Mononuclear cell (primary cell): ENCODE measurements at regions not wholly inside any gene's neighbourhood (a gene's known extent, or its start where the extent isn't known, plus 50 kb on each side); places are given as distances from the start of the nearest gene placed in this dataset.

Source experiments
- H3K27me3 ChIP-seq: 2 replicates; pipeline ENCODE4 v1.6.0; 2011; ENCODE audit warnings: low read length, control low read depth; ENCODE audit not compliant: insufficient read depth
- H3K4me1 ChIP-seq: 2 replicates; pipeline ENCODE4 v1.5.1; 2011; ENCODE audit warnings: mild to moderate bottlenecking, low read length, control low read depth; ENCODE audit not compliant: insufficient read depth
- H3K4me3 ChIP-seq: 2 replicates; pipeline ENCODE4 v1.5.1; 2011; ENCODE audit warnings: mild to moderate bottlenecking, low read length, moderate library complexity
- H3K9me3 ChIP-seq: 2 replicates; pipeline ENCODE4 v1.5.1; 2011; ENCODE audit warnings: low read depth, mild to moderate bottlenecking, control low read depth, low read length

DNA sequence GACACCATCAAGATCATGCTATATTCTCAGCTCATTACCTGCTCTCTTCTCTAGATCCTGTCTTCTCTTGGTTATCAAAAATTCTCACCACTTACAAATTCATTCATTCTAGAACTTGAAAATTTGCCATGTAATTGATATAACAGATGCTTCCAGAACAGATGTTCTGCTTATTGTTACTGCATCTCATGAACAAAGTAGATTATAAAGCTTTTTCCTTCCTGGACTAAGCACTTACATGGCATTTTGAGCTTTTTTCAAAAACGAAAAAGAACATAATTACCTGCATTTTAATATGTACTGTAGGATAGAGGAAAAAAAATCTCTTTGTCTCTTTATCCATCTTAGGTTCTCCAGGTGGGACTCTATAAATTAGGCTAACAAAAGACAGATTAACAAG, 79.6 kb upstream of the CREB1 start:
- Histone ChIP-seq H3K4me3 (no peak overlapping the region), H3K27me3 (no peaks in the 10 kb centered on the region), H3K9me3 (no peaks in the 10 kb centered on the region), H3K4me1 (no peaks in the 10 kb centered on the region)

DNA sequence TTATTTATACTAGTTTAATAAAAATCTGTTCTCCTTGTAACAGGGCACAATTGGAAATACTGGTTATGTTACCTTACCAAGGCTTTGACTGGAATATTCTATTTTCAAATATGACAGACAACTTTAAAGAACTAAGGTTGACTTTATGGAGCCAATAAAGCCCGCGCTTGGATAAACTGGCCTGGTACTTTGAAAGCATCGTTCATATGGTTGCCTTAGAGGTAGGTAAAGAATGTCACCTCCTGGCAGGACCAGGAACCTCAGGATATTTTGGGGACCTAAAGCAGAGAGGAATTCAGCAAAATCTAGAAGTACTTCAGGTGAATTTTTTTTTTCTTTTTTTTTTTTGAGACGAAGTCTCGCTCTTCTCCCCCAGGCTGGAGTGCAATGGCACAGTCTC, 71.2 kb upstream of the CREB1 start:
- no peaks in the 10 kb centered on the region for H3K4me1 ChIP-seq
- no peak overlapping the region for H3K4me3 ChIP-seq
- H3K9me3 ChIP-seq, result no peaks in the 10 kb centered on the region
- H3K27me3 ChIP-seq, result no peaks in the 10 kb centered on the region

DNA sequence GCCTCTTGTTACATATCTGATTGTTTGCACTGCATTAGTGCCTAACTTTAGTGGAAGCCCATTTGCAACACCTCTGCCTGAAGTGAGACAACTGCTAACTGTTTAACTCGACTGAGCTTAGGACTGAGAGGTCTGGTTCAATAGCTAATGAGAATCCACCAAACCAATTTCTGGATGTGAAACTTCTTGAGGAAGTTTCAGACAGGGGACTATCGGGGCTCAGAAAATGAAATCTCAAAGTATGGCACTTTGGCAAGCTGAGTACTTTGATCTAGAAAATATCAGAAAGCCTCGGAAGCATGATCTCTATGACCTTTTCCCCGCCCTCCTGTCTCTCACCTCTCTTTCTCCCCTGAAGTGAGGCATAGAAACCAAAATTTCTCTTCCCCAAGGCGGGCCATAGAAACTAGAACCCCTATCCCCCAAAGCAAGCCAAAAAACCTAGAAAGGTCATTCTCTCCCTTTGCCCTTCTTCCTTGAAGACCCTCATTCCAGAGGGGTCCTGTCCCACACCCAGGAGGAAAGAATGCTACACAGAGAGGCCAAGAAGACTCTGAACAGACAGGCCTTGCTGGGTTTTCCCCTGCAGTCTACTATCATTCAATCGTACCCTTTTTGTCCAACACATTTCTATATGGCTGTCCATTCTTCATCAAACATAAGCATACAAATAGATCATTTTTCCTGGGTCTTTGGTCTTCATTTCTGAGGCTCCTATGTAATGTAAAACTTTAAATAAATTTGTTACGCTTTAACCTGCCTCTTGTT, 69.6 kb upstream of the CREB1 start:
- H3K4me1 ChIP-seq, result no peaks in the 10 kb centered on the region
- no peak overlapping the region for H3K4me3 ChIP-seq
- no peaks in the 10 kb centered on the region for H3K9me3 ChIP-seq
- H3K27me3 ChIP-seq, result no peaks in the 10 kb centered on the region

DNA sequence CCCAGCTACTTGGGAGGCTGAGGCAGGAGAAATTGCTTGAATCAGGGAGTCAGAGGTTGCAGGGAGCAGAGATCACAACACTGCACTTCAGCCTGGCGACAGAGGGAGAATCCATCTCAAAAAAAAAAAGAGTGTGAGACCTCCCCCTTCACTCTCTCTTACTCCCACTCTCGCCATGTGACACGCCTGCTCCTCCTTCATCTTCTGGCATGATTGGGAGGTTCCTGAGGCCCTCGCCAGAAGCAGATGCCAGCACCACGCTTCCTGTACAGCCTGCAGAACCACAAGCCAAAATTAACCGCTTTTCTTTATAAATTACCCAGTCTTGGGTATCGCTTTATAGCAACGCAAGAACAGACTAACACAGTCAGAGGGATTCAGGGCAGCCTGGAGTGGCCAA, 66.3 kb upstream of the CREB1 start:
- no peaks in the 10 kb centered on the region for H3K9me3 ChIP-seq
- H3K4me3 ChIP-seq, result no peak overlapping the region
- H3K27me3 ChIP-seq, result no peaks in the 10 kb centered on the region
- H3K4me1 ChIP-seq, result no peaks in the 10 kb centered on the region

DNA sequence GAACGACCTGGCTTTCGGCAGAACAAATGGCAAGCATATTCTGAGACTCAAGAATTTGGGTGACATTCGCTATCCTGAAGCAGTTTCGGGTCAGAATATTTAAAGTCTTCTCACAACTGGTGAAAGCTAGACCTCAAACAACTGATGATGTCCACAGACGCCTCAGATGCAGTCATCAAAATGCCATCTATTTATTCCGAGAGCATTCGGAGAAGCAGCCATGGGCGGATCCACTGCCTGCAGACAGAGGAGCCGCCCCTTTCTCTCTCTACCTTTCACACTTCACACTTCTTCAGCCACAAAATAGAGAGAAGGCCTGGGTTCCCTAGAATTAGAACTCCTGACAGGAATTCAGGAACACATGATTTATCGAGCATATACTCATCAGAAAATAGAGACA, 65.8 kb upstream of the CREB1 start:
- H3K27me3 ChIP-seq, result no peaks in the 10 kb centered on the region
- no peaks in the 10 kb centered on the region for H3K4me1 ChIP-seq
- H3K9me3 ChIP-seq, result no peaks in the 10 kb centered on the region
- no peak overlapping the region for H3K4me3 ChIP-seq

DNA sequence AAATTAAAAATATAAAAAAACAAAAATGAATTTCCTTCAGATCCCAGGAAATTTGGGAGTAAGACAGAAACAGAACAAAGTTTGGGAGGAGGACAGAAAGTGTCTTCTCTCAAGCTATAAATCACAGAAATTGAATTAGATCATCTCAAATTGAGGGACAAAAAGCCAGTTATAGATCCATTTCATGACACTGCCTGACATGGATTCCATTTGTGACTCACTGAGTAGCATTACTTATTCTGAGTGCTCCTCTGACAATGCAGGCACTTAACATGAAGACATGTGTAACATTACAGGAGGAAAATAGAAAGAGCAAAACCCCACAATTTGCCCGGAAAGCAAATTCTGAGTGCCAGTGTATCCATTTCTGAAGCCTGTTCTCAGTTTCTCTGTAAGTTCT, 63.9 kb upstream of the CREB1 start:
- Histone ChIP-seq H3K4me1 (no peaks in the 10 kb centered on the region), H3K27me3 (no peaks in the 10 kb centered on the region), H3K4me3 (no peak overlapping the region), H3K9me3 (no peaks in the 10 kb centered on the region)

DNA sequence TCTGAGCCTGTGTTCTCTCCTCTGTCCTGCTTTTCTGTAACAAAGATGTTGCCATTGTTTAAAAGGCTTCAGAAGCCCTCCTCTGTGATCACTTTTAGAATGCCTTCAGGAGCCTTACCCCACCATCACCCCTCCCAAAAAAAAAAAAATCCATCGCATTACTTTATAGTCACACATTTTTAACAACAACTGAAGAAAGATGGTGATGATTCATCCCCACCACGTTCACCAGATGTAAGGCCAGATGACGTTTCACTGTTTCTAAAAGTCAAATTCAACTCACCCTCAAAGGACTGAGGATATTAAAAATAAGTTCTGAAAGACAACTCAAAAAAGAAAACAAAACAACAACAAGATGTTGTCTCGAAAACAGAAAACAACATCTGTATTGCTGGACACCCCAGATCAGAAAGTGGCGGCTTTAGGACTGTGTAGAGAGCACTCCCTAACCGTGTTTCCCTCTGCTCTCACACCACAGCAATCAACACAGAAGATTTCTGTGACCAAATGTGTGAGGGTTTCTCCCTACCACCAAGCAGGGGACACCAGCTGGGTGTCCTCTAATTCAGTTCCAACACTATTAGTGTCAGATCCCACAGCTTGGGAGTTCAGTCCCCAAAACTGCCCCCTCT, 61.9 kb upstream of the CREB1 start:
- Histone ChIP-seq H3K4me3 (no peak overlapping the region), H3K9me3 (no peaks in the 10 kb centered on the region), H3K4me1 (peaks cover under 1% of the 10 kb centered on the region), H3K27me3 (no peaks in the 10 kb centered on the region)

DNA sequence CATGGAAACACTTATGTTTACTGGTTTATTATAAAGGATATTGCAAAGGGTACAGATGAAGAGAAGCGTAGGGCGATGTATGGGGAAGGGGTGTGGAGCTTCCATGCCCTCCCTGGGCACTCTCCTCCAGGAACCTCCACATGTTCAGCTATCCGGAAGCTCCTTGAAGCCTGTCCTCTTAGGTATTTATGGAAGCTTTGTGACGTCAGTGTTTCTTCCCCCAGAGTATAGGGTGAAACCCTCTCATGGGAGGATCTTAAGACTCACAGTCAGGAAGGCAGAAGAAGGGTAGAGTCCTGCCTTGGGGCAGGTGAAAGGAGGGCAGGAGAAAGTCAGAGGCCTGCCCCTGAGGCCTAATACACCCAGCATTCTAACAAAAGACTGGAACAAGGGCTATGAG, 61.3 kb upstream of the CREB1 start:
- Histone ChIP-seq H3K27me3 (no peaks in the 10 kb centered on the region), H3K4me1 (peaks cover 6% of the 10 kb centered on the region), H3K9me3 (no peaks in the 10 kb centered on the region), H3K4me3 (no peak overlapping the region)

DNA sequence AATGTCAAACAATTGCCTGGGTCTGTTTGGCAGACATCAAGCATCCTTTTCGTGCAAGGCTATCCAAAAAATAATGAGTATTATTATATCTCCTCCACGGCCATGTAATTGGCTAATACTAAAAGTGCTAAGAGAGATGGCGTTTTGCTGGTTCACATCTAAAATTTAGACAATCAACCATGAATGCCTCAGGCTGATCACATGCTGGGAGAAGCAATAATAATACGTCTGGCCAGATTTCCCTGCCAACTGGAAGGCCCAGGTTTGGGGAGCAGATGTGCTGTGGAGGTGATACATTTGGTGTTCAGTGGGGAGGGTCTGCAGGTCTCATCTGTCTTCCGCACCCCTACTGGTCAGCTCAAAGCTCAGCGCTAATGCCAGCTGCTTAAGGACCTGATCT, 60.3 kb upstream of the CREB1 start:
- Histone ChIP-seq H3K9me3 (no peaks in the 10 kb centered on the region), H3K4me1 (peaks cover 6% of the 10 kb centered on the region), H3K4me3 (no peak overlapping the region), H3K27me3 (no peaks in the 10 kb centered on the region)

DNA sequence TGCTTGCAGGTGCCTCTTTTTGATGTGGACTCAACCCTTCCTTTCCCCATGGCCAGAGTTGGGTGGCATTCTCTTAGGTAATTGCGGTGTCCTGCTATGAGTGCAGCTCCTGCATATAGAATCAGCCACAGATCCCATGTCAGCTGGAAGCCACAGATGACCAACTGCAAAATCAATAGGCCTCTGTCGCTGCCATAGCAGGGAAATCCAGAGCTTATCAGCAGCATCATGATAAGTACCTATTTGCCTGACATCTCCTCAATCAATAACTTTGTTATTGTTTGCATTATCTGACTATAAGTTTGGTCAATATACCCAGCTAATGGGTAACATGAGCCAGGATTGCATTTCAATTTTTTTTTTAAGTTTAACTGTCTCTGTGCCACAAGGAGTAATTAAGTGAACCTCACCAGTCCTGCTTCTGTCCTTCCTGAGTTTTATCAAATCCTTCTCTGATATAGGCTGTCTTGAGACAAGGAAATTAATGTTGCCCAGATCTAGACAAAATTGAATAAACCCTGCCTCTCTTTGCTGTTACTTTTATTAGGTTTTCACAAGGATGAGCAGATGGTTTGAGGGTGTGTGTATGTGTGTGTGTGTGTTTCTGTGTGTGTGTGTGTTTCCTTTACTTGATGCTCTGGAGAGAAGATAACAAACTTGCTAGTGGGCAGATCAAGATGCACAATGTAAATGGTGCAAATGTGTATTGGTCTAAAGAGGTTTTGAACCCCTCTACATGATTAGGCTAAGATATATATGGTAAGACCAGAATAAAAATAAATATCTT, 59.6 kb upstream of the CREB1 start:
- H3K9me3 ChIP-seq, result no peaks in the 10 kb centered on the region
- H3K27me3 ChIP-seq, result no peaks in the 10 kb centered on the region
- no peak overlapping the region for H3K4me3 ChIP-seq
- peaks cover 6% of the 10 kb centered on the region for H3K4me1 ChIP-seq

DNA sequence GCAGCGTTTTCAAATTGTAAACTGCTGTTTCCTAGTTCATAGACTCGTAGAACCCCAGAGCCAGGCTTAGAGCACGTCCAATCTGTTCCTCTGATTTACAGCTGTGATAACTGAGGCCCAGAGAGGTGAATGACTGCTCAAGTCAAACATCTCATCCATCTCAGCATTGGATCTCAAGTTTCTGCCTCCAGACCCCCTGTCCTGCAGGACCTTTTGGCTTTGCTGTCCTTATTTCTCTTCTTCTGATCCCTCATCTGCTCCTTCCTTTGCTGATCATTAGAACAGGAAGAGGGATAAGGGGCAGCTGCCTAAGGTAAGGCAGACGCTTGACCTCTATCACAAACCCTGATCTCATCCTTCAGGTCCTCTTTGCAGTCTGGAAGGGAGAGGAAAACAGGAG, 58.5 kb upstream of the CREB1 start:
- Histone ChIP-seq H3K27me3 (no peaks in the 10 kb centered on the region), H3K4me1 (peaks cover 6% of the 10 kb centered on the region), H3K4me3 (no peak overlapping the region), H3K9me3 (no peaks in the 10 kb centered on the region)

DNA sequence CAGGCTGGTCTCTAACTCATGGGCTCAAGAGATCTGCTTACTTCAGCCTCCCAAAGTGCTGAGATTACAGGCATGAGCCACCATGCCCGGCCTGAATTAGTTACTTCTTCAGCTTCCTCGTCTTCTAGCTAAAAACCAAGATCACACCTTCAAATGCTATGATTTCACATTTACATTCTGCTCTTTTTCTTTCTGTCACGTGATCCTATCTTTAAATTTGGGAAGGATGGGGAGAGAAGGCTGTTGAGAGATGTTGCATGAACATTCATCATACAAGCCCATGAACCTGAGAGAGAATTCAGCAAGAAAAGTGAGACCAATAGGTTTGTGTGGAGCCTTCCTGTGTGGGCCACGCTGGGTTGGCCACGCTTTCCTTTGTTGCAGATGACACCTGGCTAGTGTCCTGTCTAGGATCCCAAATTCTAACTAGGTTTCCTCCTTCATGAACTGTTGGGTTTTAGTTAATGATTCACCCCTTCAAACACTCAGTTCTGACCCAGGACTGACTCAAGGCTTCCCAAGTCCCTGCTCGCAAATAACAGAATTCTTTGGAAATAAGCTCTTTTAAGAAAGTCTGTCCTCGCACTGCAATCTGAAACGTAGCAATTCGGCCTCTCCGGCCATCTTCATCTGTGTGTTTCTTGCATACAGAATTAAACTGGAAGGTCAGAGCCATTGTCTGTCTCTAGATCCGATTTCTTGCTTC, 57.3 kb upstream of the CREB1 start:
- Histone ChIP-seq H3K27me3 (no peaks in the 10 kb centered on the region), H3K9me3 (no peaks in the 10 kb centered on the region), H3K4me1 (peaks cover 6% of the 10 kb centered on the region), H3K4me3 (no peak overlapping the region)

DNA sequence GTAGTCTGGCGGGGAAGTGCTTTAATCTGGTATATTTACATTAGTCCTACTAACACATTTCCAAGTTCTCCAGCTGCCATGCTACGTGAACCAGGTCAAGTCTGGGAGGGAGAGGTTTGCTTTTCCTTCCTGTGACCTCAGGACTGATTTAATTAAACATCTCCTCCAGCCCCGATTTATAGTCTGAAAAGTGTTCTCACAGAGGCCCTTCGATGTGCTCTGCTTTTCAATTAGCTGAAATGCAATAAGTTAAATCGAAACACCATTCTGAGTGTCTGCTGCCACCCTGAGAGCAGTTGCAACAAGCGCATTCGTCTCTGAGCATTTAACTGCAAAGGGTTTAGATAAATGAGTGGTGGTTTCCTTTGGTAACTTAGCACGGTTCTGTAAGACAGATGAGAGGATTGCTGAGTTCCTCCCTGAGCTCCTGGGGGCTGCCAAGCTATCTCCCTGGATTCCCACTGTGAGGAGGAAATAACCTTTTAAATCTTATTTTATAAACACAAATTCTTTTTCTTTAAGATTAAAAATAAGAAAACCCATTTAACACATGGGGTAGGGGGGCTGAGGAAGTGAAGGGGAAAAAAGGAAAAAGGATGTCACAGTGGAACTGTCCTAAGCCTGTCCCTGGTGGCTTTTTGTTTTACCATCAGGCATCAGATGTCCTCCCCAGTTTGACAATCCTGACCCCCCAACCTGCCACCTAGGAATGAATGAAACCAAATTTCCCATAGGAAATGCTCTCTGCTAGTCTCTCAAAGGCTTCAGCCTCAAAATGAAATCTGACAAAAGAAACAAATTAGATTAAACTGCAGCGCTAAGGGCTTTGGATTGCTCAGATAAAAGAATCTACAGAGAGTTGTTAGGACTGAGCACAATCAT, 56.5 kb upstream of the CREB1 start:
- H3K9me3 ChIP-seq, result no peaks in the 10 kb centered on the region
- peaks cover 6% of the 10 kb centered on the region for H3K4me1 ChIP-seq
- no peak overlapping the region for H3K4me3 ChIP-seq
- no peaks in the 10 kb centered on the region for H3K27me3 ChIP-seq

DNA sequence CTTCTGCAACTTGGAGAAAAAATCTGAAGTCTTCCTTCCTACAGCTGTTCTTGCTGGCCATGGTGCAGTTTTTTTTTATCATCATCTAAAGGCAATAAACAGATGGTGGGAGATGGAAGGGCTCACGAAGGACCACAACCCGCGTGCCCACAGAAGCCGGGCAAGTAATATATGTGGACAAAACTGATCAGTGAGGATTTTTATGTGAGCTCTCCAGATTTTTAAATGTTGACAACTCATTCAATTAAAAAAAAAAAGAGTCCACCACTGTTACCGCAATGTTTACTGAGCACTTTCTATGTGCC, 55.9 kb upstream of the CREB1 start:
- Histone ChIP-seq H3K27me3 (no peaks in the 10 kb centered on the region), H3K4me3 (no peak overlapping the region), H3K9me3 (no peaks in the 10 kb centered on the region), H3K4me1 (peaks cover 6% of the 10 kb centered on the region)
